ENCODE measurements at regions not wholly inside any gene's neighbourhood (a gene's known extent, or its start where the extent isn't known, plus 50 kb on each side); places are given as distances from the start of the nearest gene placed in this dataset.
A peak's percentile ranks its signal among the peaks of the same experiment; 100 is the strongest.

DNA sequence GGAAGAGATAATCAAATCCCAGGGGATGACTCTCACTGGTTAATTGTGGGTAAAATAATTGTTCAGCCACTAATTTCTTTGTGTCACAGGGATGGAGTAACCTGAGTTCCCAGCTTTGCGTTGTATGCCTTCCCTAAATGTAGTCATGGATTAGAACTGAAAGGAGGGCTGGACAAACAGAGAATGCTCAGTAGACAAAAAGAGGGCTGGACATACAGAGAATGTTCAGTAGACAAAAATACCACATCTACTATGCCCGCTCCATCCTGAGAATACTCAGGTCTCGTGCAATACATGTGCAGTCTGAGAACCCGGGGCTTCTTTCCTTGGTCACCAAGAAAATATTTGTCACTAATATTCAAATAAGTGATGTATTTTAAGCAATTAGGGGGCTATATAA, 497.9 kb downstream of the EPHA4 start:
- Histone ChIP-seq H3K27ac (no peak overlapping the region), H3K36me3 (ENCODE audit: low read depth) (no peaks in the 10 kb centered on the region), H3K9me3 (ENCODE audit: low read depth) (no peaks in the 10 kb centered on the region), H3K79me2 (ENCODE audit: insufficient read depth) (no peaks in the 10 kb centered on the region), H2AFZ (no peak overlapping the region), H3K9me2 (ENCODE audit: insufficient read depth) (no peaks in the 10 kb centered on the region), H3K4me1 (ENCODE audit: insufficient read depth) (peaks cover 14% of the 10 kb centered on the region), H3K4me3 (no peak overlapping the region), H4K20me1 (ENCODE audit: insufficient read depth) (no peaks in the 10 kb centered on the region), H3K9ac (no peak overlapping the region), H3K4me2 (ENCODE audit: unreplicated experiment) (no peak overlapping the region), H3F3A (ENCODE audit: insufficient read depth) (0 out of 2 replicates have a peak, but pooled peaks cover 11% of the 10 kb centered on the region), H3K27me3 (replicated peaks; ENCODE audit: insufficient read depth) (no peaks in the 10 kb centered on the region)
- DNase-seq, result no peak
- 86% methylated on average over 4 of the region's 4 CpGs for WGBS, 2 experiments (ENCODE audit: low coverage in 1 of 2, low lambda C conversion rate in 2 of 2, missing lambda C conversion rate in 2 of 2)
- in situ Hi-C loops (cut with MboI), result no loop called here
- no peak for TF ChIP-seq EZH2 (IDR thresholded peaks at IDR 0.05; ENCODE audit: insufficient read depth, poor library complexity, severe bottlenecking)
- no peak for TF ChIP-seq EZH2phosphoT487 (IDR thresholded peaks at IDR 0.05; ENCODE audit: insufficient read depth, low read depth)

GRCh38 chr2:221075203-221075602, 496.9 kb downstream of the EPHA4 start:
- no peaks in the 10 kb centered on the region for H3K79me2 ChIP-seq (ENCODE audit: insufficient read depth)
- H3K27ac ChIP-seq, result no peak overlapping the region
- 0 out of 2 replicates have a peak, but pooled peaks cover 11% of the 10 kb centered on the region for H3F3A ChIP-seq (ENCODE audit: insufficient read depth)
- no peaks in the 10 kb centered on the region for H4K20me1 ChIP-seq (ENCODE audit: insufficient read depth)
- 10 to 17% methylated on average over 3 of the region's 3 CpGs for WGBS, 2 experiments (ENCODE audit: low coverage in 1 of 2, low lambda C conversion rate in 2 of 2, missing lambda C conversion rate in 2 of 2)
- H3K27me3 ChIP-seq (replicated peaks; ENCODE audit: insufficient read depth), result no peaks in the 10 kb centered on the region
- no peak overlapping the region for H3K9ac ChIP-seq
- H3K4me2 ChIP-seq (ENCODE audit: unreplicated experiment), result peak overlapping the region; percentile 45
- in situ Hi-C loops (cut with MboI), result no loop called here
- no peaks in the 10 kb centered on the region for H3K9me2 ChIP-seq (ENCODE audit: insufficient read depth)
- H3K4me1 ChIP-seq (ENCODE audit: insufficient read depth), result peaks cover 14% of the 10 kb centered on the region
- peak overlapping the region; percentile 33; the same call in 1 of the 2 replicates for H2AFZ ChIP-seq
- peak; percentile 67 for DNase-seq
- TF ChIP-seq EZH2 (IDR thresholded peaks at IDR 0.05; ENCODE audit: insufficient read depth, poor library complexity, severe bottlenecking) (no peak), EZH2phosphoT487 (IDR thresholded peaks at IDR 0.05; ENCODE audit: insufficient read depth, low read depth) (no peak)
- no peaks in the 10 kb centered on the region for H3K9me3 ChIP-seq (ENCODE audit: low read depth)
- peak overlapping the region; percentile 28; the same call in 1 of the 2 replicates for H3K4me3 ChIP-seq
- no peaks in the 10 kb centered on the region for H3K36me3 ChIP-seq (ENCODE audit: low read depth)

DNA sequence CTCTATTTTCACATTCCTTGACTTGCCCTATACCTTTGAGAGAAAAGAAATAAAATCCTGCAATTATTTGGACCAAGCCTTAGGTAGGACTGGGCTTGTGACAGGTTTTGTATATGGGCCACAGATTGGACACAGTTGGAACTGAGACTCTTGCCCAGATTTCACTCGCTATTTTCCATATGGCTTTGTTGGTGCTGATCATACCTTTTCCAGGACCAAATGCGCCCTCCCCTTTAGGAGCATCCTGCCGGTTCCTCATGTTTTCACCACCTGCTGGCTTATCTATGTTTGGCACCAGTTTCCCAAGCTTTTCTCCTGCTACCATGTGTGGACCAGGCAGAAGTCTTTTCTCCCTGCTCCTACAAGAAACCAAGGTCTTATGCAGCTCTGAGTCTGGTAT, 494.9 kb downstream of the EPHA4 start:
- H2AFZ ChIP-seq, result no peak overlapping the region
- H3K9me3 ChIP-seq (ENCODE audit: low read depth), result no peaks in the 10 kb centered on the region
- 0 out of 2 replicates have a peak, but pooled peaks cover 11% of the 10 kb centered on the region for H3F3A ChIP-seq (ENCODE audit: insufficient read depth)
- no peaks in the 10 kb centered on the region for H3K9me2 ChIP-seq (ENCODE audit: insufficient read depth)
- in situ Hi-C loops (cut with MboI), result no loop called here
- H3K4me1 ChIP-seq (ENCODE audit: insufficient read depth), result peaks cover 14% of the 10 kb centered on the region
- no peak overlapping the region for H3K9ac ChIP-seq
- H3K4me2 ChIP-seq (ENCODE audit: unreplicated experiment), result no peak overlapping the region
- H3K36me3 ChIP-seq (ENCODE audit: low read depth), result no peaks in the 10 kb centered on the region
- no peak overlapping the region for H3K27ac ChIP-seq
- 57 to 64% methylated on average over 3 of the region's 3 CpGs for WGBS, 2 experiments (ENCODE audit: low coverage in 1 of 2, low lambda C conversion rate in 2 of 2, missing lambda C conversion rate in 2 of 2)
- no peaks in the 10 kb centered on the region for H3K27me3 ChIP-seq (replicated peaks; ENCODE audit: insufficient read depth)
- H3K4me3 ChIP-seq, result no peak overlapping the region
- no peaks in the 10 kb centered on the region for H4K20me1 ChIP-seq (ENCODE audit: insufficient read depth)
- DNase-seq, result no peak
- no peak for TF ChIP-seq EZH2 (IDR thresholded peaks at IDR 0.05; ENCODE audit: insufficient read depth, poor library complexity, severe bottlenecking)
- no peak for TF ChIP-seq EZH2phosphoT487 (IDR thresholded peaks at IDR 0.05; ENCODE audit: insufficient read depth, low read depth)
- H3K79me2 ChIP-seq (ENCODE audit: insufficient read depth), result no peaks in the 10 kb centered on the region

GRCh38 chr2:221077799-221078198, 494.3 kb downstream of the EPHA4 start:
- Histone ChIP-seq H3K27ac (no peak overlapping the region), H4K20me1 (ENCODE audit: insufficient read depth) (no peaks in the 10 kb centered on the region), H3K79me2 (ENCODE audit: insufficient read depth) (no peaks in the 10 kb centered on the region), H3K9me2 (ENCODE audit: insufficient read depth) (no peaks in the 10 kb centered on the region), H3F3A (ENCODE audit: insufficient read depth) (0 out of 2 replicates have a peak, but pooled peaks cover 11% of the 10 kb centered on the region), H3K36me3 (ENCODE audit: low read depth) (no peaks in the 10 kb centered on the region), H3K27me3 (replicated peaks; ENCODE audit: insufficient read depth) (no peaks in the 10 kb centered on the region), H3K9me3 (ENCODE audit: low read depth) (no peaks in the 10 kb centered on the region), H2AFZ (no peak overlapping the region), H3K4me3 (no peak overlapping the region), H3K9ac (no peak overlapping the region), H3K4me1 (ENCODE audit: insufficient read depth) (peaks cover 14% of the 10 kb centered on the region), H3K4me2 (ENCODE audit: unreplicated experiment) (no peak overlapping the region)
- no peak for DNase-seq
- TF ChIP-seq EZH2 (IDR thresholded peaks at IDR 0.05; ENCODE audit: insufficient read depth, poor library complexity, severe bottlenecking) (no peak), EZH2phosphoT487 (IDR thresholded peaks at IDR 0.05; ENCODE audit: insufficient read depth, low read depth) (no peak)
- WGBS, 2 experiments (ENCODE audit: low coverage in 1 of 2, low lambda C conversion rate in 2 of 2, missing lambda C conversion rate in 2 of 2), result 62 to 65% methylated on average over 3 of the region's 3 CpGs
- in situ Hi-C loops (cut with MboI), result no loop called here
